Skin of body (tissue), 1 donor: ENCODE measurements at regions not wholly inside any gene's neighbourhood (a gene's known extent, or its start where the extent isn't known, plus 50 kb on each side); places are given as distances from the start of the nearest gene placed in this dataset.

ENCODE experiments used
- DNase-seq: peaks from one replicate; lab custom pipeline; 2025; lab: John Stamatoyannopoulos, UW

- DNase-seq: no peak
Measured at GRCh38 chr3:87044409-87044808, 53.5 kb upstream of the VGLL3 start.

- no peak for DNase-seq
Measured at GRCh38 chr3:87041191-87041590, 50.2 kb upstream of the VGLL3 start.
